NCI-H526 (cell line): ENCODE measurements at regions not wholly inside any gene's neighbourhood (a gene's known extent, or its start where the extent isn't known, plus 50 kb on each side); places are given as distances from the start of the nearest gene placed in this dataset.
"Not testable (repeated sequence)": the region's sequence is repeated elsewhere in the genome, so short reads cannot be mapped to it uniquely, and the experiment has no call there.

Experiments
- DNase-seq, 2 experiments: peaks; one replicate each; lab custom pipeline; 2025; lab: John Stamatoyannopoulos, UW

DNA sequence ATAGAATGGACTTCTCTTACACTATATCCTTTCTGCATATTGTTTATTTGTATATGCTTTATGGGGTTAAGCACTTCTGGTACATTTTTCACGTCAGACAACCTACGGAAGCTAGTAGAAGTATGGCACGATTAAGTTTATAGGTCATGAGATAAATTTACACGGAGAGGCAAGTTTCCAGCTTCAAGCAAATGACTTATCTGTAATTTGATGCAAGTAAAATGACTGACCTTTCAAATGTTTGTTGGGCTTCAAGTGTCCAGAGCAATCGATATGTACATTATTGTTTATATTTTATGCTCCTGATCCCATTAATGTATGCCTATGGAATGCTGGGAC, 97.5 kb upstream of the EFEMP1 start:
- no peak for DNase-seq

- no peak for DNase-seq
Measured at GRCh38 chr2:56021579-56021978, 98.0 kb upstream of the EFEMP1 start.

DNA sequence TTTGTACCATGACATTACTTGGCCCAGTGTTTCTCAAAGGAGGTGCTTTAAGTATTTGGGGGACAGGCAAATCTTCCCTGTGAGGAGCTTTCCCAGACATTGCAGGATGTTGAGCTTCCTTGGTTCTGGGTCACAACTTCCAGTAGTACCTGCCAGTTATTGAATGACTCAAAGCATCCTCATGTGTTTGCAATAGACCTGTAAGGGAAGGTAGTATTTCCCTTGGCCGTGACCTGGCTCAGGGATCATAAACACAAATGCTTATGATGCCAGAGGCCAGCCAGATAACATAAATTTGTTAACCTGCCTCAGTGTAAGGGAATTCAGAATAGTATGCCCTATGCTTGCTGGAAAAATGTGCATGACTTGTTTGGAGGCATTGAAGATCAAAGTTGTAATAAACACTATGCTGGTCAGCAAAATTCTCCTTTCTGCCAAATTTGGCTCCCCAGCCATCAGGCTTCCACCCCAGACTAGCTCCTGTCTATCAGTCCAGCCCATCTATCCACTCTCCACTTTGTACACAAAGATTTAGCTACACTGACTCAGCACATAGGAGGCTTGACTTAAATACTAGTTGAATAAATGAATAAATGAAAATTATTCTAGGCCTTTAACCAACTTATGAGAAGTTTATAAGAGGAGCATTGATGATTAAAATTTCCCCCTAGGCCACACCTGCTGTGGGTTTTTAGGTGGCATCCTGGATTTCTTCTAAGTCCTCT, 102.0 kb upstream of the EFEMP1 start:
- no peak for DNase-seq

GRCh38 chr2:56026828-56027227, 103.2 kb upstream of the EFEMP1 start:
- DNase-seq: no peak

DNA sequence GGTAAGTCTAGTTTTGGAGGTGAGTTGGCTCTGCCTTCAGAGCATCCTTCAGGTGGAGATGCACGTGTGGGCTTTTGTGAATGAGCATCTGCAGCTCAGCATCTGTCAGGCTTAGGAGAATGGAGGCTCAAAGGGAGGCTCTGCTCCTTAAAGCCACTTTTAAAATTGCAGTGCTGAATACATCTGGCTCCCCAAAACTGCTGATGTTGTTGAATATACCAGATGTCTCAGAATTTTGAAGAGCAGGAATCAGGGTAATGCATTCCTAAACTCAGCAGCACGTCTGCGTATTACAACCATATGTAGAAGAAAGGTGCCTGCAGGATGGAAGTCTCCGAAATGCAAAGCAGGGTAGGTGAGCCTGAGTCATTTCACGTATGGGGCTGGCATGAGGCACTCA, 106.5 kb upstream of the EFEMP1 start:
- no peak for DNase-seq

DNA sequence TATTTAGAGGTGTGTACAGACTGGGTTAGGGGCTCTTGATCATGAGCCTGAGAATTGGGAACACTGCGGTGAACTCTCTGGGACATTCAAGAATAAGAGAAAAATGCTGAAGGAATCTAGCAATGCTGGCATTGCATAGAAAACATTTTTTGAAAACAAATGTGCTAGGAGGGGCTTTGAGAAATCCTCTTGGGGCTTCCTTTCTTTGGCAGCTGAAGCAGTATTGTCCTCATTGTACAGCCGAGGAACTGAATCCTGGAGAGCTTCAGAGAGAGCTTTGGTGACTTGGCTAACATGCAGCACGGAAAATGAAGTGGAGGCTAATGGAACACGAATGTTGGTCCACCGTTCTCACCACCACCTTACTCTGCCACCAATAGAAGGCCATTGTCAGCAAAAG, 107.3 kb upstream of the EFEMP1 start:
- DNase-seq: no peak

DNA sequence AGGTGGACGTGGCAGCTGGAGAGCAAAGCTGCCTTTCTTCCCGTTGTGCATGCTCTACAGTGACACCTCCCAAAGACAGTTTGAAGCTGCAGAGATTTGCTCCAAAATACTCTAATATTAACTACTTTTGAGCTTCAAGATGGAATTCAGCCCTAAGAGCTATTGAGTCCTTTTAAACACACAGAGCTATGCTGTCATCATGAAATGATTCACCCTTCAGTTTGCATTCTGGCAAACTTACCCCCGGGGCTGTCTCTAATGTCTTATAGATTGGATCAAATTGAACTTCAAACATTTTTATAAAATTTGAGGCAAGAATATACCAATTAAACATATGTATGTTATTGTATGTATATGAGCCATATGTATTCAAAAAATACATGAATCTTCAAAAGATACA, 110.7 kb upstream of the EFEMP1 start:
- no peak for DNase-seq

DNA sequence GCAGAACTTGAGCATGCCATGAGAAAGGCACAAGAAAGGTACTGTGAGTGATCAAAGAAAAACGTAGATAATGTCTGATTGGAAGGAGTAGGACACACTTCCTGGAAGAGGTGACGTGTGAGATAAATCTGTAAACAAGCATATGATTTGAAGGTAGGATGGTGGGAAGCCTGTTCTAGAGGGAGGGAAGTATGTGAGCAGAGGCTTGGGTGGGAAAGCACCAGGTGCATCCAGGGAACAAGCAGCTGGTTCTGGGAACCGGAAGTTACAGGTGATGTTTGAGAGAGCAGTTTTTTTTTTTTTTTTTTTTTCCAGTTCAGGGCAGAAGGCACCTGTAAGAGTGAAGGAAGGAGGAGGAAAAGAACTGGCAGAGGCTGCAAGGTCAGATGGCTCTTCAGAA, 116.6 kb upstream of the EFEMP1 start:
- peak in 1 of 2 experiments; percentile 13 for DNase-seq

DNA sequence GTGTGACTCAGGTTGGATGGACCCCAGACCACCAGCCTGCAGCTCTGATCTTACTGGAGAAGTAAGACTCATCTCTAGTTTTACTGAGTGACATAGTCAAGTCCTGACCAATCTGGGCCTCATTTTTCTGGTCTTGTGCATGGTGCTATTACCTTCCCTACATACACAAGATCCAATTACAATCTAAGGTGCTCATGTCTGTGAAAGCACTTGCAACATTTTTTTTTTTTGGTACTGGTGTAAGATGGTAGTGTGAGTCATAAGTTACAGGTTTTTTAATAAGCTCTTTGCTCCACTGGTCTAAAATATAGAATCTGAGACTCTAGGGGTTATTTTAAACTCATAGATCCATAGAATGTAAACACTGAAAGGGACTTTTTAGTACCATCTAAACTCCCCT, 117.3 kb upstream of the EFEMP1 start:
- DNase-seq: no peak

DNA sequence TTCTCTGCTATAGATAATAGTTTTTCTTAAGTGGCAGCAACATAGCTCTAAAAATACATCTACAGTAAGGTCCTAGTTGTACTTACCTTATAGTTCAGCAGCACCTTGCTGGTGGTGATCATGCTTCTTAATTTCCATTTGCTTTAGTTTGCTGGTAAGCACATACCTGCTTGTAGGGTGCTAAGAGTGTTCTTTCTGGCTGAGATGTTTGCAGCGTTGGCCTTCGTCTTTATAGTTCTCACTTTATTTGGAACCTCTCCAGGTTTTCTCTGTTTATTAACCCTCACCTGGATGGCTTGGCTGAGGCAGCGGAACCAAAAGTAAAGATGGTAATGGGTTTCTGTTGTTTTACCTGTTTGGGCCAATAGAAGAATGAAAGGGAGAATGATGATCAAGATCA, 123.6 kb upstream of the EFEMP1 start:
- no peak for DNase-seq

DNA sequence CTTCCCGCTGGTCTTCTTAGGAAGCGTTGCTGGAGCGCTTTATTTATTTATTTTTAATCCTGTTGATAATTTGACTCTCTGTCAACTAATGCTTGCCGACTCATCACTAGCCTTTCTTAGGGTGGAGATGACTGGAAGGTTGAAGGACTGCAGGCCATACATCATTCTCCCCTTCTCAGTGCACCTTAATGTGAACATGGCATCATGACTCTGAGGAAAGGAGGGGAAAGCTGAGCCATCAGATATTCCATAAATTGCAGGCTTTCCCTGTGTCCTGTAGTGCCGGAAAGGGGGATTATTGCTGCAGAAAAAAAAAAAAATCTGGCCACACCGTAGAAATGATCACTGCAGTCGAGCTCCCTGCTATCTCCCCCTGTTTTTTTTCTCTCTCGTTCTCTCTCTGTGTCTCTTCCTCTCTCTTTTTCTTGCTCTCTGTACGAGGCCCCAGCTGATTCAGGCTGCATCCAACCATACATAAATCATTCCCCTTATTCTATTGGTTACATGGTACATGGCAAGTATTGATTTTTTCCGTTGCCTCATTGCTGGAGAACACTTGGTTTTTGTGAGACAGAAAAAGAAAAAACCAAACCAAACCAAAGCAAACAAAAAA, 125.8 kb upstream of the EFEMP1 start:
- DNase-seq: no peak

- no peak for DNase-seq
Measured at GRCh38 chr2:56053679-56054078, 130.1 kb upstream of the EFEMP1 start.

DNA sequence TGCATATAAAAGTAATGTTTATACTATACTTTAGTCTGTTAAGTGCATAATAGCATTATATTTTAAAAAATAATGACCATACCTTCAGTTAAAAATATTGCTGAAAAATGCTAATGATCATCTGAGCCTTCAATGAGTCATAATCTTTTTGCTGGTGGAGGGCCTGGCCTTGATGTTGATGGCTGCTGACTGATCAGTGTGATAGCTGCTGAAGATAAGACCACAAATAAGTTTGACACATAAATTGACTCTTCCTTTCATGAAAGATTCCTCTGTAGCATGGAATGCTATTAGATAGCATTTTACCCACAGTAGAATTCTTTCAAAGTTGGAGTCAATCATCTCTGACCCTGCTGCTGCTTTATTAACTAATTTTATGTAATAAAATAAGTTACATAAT, 128.4 kb upstream of the CCDC85A start:
- DNase-seq: no peak

GRCh38 chr2:56061327-56061726, 122.5 kb upstream of the CCDC85A start:
- not testable (repeated sequence) for DNase-seq

GRCh38 chr2:56068746-56069145, 115.0 kb upstream of the CCDC85A start:
- no peak for DNase-seq

DNA sequence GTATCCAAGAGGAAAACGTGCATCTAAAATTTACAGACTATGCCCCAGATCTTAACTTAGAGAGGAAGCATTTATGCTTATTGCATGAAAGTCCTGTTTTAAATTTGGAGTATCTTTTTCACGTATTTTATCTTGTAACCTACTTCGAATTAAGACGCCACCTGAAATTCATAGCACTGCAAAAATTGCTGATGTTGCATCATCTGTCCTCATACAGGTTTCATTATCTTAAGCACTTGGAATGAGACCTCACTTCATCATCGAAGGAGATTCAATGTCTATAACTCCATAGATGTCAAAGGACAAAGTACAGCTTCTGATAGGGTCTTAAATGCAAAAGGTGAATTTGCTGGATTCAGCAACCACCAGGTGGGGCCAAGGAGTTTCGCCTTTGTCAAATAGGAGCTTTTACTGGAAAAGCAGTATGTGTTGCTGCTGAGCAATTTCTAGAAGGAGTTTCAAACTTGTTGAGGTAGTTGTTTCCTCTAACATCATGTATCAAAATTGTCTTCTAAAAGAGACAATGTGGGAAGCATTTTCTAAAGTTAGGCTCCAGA, 106.4 kb upstream of the CCDC85A start:
- peak; percentile 58 to 79 for DNase-seq

DNA sequence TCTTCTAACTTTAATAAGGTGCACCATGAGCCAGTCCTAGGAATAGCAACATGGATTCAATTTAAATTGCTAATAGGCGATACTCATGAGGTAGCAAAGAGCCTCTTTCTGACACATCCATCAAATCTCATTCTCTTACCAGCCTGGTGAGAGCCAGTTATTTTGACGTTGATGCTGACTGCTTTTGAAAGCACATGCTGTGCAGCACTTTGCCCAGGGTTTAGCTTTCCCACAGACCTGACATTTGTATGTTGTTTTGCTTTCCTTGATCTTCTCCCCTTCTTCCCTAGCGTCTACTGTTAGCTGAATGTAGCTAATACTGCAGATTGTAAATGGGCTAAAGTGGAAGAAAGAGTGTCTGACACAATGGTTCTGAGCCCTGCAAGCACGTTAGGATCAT, 101.1 kb upstream of the CCDC85A start:
- no peak for DNase-seq

DNA sequence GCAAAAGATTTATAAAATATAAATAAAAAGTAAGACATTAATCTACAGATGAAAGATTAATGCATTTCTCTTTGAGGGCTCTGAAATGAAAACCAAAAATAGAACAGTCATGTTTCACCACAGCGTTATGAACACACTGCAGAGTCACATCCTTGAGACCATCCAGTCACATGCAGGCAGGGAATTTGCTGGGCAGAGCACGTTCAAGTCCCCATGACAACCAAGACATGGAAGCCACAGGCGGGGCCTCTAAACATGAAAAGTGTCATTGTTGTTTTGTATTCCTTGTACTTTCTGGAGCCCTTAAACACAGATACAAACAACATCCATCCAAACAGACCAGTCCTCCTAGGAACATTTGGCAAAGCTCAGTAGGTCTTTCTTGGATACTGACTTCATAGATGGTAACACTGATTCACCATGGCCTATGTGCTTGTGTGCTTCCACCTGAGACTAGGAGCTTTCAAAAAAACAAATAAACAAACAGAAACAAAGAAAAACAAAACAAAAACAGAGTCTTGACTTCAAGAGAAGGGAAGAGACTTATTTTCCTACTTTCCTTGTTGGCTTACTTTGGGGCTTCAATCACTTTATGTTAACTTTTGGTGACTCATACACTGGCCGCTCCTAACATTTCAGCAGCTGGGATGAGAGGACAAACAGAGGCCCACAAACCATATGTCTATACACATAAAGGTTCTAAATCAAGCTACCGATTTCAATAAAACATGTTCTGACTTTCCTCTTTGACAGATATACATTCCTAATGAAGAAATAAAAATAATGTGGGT, 99.5 kb upstream of the CCDC85A start:
- DNase-seq: no peak

- DNase-seq: no peak
Measured at GRCh38 chr2:56086336-56086735, 97.5 kb upstream of the CCDC85A start.

DNA sequence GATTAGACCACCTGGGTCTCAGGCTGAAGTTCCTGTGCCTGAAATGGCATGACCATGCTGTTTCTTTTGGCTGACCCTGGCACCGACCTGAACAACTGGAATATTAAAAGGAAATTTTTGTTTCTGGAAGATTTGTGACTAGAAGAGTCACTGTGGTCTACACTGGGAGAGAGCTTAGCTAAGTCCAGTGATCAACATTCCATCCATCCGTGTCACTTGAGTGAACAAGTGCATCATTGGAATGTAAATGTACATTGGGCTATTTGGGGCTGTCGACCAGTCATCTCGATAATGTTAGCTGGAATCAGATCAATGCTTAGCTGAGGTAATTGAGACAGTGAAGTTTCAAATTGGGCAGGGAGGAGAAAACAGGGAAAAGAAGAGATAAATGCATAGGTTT, 95.4 kb upstream of the CCDC85A start:
- no peak for DNase-seq

GRCh38 chr2:56089931-56090330, 93.9 kb upstream of the CCDC85A start:
- DNase-seq: no peak

DNA sequence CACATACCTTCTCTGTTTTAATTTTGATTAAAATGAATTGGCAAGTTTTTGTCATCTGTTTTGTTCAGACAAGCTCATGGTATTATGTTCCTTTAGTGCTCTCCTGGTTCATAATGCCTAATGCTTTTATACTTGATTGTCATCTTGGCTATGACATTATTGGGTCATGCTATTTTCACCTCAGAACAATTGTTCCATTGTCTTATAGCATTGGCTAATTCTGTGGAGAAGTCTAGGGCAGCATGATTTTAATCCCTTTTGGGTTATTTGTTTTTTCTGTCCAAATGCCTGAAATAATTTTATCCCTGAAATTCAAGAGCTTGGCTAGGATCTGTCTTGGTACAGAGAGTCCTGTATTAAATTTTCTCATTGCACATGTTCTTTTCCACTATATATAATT, 83.8 kb upstream of the CCDC85A start:
- DNase-seq: no peak

DNA sequence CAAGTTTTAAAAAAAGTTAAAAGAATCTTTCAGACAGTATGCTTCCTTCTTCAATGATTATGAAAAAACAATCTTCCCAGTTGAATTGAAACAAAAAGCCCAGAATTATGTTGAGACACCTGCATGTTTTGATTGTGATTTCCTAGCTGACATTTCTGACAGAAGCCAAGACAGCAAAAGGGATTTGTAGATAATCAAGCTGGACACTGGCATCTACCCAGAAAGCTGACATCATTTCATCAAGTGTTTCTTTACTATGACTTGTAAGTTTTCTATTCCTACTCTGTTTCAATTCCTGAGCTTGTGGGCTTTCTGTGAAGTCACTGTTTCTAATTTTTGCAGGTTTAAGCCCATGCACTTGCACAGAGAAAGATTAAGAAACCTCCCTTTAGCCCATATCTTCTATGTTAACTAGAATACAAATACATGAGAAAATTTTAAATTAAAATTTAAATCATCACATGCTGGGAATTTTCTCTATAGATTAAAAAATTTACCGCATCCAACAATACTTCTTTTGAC, 82.9 kb upstream of the CCDC85A start:
- no peak for DNase-seq
